NCI-H2196 (cell line): ENCODE measurements at regions not wholly inside any gene's neighbourhood (a gene's known extent, or its start where the extent isn't known, plus 50 kb on each side); places are given as distances from the start of the nearest gene placed in this dataset.

Experiments
- DNase-seq: peaks from one replicate; lab custom pipeline; 2025; ENCODE audit not compliant: unreplicated experiment; lab: John Stamatoyannopoulos, UW

DNA sequence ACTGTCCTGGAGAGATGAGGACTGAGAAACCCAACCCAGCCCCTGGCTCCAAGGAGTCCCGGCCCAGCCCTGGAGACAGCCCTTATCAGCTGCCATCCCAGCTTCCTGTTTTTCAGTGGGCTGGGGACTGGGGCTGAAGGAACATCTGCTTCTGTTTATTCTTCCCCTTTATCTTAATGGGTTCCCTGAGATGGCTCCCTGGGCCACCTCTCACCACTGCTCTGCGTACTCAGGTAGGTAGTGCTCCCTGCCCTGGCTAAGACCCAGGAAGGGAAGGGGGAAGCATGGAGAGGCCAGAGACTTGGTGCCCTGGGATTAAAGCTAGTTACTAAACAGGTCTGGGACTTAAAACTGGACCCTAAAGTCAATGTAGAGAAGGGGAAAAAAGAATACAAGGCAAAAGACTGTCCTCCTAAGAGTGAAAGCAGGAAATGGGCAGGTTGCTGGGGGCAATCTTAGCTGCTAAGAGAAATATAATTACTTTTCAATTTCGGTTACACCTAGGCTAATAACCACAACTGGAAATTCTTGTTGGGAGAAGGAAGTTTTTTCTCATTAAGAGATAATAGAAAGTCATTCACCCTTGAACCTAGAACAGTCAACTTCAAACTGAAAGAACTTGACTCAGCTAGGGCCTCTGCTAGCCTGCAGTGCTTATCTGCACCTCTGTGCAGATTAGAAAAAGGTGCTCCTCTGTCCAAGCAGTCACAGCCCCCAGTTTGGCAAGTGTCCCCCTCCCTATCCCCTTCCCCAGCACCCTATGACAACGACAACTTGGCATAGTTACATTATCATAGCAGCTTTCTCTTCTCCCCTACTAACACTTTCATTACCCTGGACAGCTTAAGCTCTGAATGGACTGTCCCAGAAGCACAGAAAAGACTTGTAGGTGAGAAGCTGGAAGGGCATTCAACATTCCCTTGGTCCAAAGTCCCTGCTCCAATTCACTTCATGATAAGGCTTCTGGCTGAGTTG lies 65.6 kb upstream of the KDM7A start:
- peak; percentile 49 for DNase-seq

DNA sequence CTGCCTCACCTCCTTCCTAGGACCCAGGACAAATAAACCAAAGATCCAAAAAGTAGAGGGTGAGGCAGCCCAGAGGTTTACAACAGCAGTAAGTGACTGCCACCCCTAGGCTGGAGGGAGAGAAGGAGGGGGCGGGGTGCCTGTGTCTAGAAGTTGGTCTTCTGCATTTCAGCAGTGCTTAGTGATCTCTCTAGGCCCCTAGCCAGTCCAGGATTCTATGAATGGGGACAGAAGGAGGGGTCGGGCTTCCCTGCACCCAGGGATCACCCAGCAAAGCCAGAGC lies 62.8 kb upstream of the KDM7A start:
- DNase-seq = no peak

DNA sequence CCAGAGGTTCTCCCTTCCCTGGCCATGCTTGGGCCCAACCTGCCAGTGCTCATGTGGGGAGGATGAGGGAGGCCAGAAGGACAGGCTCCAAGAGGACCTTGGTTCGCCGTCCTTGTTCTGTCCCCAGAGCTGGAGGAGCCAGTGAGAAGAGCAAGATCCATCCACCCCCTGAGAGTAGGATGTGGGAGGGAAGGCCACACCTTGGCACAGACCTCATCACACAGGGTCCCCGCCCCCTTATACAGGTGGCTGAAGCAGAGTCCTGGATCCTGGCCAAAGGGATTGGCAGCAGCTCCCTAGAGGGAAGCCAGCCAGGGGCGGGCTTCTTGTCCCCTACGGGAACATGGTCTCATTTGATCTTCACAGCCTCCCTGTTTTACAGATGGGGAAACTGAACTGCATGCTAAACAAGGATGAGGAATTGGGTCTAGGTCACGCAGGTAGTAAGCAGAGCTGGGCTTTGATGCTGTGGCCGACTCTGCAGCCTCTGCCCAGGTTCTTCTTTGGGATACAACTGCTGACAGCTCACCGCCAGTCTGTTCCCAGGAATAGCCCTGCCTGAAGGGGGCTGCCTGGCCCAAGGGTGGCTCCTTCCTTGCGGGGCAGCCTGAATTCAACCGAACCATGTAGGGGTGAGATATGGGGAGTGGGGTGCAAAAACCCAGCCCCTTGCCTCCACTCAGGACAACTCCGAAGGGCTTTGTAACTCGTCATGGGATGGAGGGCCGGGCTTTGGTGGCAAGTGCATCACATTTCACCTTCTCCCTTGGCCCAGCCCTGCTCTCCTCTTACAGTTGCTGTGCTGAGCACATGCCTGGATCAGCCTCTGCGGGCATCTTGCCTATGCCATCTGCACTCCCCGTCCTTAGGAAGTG lies 62.2 kb upstream of the KDM7A start:
- DNase-seq = peak; percentile 91

DNA sequence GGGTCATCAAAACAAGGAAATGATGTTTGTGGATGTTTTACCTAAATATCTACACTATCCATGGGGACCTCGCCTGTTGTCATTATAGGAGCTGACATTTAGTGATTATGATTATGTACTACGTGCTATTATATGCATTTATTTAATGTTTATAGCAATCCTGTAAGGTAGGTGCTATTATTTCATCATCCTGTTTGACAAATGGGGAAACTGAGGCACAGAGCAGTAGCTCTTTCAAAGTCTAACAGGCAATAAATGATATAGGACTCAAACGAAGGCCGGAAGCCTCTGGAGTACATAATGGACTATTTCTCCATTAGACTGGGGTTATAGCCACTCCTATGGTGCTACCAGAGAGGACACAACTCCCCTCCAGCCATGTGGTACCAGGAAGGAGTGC lies 60.6 kb upstream of the KDM7A start:
- no peak for DNase-seq

DNA sequence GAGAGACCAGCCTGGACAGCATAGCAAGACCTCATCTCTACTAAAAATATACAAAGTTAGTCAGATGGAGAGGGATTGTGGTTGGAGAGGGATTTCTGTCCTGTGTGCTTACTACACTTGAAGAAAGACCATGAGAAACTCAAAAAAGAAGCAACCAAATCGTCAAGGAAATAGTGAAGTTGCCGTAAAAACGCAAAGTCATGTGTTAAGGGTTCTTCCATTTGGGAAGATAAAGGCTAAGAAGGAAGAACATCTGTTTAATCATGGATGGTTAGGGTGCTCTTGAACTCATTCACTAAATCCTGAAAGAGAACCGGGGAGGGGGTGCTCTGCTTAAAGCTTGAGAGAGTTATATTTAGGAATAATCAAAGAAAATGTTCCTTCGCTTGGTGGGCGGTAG lies 59.8 kb upstream of the KDM7A start:
- DNase-seq = no peak

DNA sequence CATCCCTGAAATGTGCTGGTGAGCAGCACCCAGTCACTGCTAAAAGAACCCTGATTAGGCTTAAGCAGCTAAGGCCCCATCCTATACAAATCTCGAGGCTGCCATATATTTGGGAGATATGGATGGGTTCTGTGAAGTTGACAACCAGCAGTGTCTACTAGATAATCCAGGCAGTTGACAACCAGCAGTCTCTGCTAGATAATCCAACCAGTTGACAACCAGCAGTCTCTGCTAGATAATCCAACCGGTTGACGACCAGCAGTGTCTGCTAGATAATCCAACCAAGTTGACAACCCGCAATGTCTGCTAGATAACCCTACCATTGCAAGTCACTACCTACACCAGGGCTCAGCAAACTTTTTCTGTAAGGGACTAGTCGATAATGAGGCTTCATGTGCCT lies 58.3 kb upstream of the KDM7A start:
- DNase-seq = no peak

DNA sequence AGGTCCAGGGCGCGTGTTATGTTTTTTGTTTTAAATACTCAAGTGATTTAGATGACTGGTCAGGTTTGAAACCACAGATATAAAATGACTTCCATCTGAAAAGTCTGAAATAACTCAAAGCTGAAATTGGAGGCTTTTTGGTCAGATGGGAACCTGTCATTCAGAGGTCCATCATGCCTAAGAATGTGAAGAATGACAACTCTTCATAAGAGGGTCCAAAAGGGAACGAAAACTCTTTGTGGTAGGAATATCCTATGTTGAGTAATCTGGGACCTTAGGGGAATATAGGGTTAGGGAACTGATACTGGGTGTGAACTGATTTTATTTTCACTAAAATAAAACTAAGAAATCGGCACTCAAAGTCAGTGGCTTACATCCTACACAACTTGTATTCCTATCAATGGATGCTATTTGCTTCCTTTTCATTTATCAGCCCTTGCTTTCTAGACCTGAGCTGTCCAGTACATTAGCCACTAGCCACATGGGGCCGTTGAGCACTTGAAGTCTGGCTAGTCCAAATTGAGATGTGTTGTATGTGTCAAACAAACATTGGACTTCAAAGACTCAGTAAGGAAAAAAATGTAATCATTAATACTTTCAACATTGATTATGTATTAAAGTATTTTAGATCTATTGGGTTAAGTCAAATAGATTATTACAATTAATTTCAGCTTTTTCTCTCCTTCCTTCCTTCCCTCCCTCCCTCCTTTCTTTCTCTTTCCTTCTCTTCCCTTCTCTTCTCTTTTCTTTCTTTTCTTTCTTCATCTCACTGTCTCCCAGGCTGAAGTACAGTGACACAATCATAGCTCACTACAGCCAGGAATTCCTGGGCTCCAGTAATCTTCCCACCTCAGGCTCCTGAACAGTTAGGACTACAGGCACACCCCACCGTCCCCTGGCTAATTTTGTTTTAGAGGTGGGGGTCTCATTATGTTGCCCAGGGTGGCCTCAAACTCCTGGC lies 56.5 kb upstream of the KDM7A start:
- DNase-seq = no peak

DNA sequence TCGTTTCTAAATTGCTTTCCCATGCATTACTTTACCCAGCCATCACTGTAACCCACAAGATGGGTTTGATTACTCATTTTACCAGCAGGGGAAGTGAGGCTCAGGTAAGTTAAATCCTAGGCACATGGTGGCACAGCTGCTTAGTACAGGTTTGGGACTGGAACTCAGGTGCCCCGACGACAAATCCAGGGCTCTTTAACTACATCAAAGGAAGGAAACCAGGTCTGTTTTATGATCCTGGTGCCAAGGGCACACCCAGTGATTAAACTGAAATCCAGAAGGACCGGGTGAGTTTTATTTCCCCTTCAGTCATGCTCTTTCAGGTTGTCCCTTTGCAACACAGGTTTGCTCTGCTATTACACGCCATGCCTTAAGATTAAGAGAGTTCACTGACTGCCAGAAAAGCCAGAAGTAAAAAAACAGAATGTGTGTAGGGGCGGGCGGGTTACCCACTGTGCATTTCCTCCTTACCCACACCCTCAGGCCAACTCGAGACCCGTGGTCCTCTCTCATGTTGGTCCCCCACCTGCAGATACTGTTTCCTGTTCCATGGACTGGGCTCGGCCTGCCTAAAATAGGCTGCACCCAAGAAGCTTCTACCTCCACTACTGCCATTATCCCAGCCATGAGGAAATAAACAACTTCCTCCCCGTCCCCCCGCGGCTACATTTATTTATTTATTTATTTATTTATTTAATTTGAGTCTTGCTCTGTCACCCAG lies 55.1 kb upstream of the KDM7A start:
- DNase-seq = peak; percentile 60

DNA sequence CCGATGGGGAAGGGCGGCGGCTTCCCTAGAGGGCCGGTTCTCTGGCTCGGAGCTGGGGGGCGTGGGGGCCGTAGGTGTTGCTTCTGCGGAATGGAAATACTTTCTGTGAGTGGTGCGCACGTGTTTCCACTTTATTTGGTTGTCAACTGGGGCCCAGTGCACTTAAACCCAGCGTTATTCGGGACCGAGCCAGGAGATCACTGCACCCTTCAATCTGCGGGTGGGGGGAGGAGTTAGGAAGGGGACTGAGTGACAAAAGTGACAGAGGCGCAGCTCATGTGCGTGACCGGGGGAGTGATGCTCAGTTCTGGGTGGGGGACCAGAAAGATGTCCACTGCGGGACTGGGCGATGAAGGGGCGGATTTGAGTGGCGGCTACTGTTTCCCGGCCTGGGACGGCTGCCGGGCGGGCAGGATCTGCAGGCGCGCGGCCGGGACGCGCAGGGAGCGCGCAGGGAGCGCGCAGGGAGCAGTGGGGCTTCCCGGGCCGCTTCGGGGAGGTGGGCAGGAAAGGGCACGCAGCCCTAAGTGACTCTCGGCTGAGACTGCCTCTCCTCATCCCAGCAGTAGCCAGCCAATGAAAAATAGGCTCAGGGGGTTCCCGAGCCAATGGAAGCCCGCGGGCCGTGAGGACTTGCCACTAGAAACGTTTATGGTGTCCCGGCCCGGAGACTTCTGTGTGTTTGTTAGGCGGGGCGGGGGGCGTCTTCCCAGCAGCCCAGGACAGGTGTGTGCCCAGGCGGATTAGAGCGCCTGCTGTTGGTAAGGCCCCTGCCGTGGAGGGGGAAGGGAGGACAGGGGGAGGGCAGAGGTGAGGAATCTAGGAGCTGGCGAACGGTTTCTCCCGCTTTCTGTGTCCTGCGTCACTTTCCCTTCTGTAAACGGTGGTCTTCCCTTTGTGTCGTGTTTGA lies 54.3 kb upstream of the KDM7A start:
- peak; percentile 90 for DNase-seq

DNA sequence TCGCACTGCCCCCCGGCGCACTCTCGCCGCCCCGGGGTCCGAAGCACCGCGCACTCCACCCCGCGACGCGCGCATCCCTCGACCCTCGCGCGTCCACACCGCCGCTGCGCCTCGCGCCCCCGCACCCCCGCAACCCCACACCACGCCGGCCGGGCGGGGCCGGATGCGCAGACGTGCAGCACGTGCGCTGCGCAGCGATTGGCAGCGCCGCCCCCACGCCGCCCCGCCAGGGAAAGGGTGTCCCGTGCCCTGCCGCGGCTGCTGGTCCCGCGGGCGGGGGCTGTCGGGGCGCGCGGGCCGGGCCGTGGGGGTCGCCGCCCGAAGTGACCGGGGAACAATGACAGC lies 53.7 kb upstream of the KDM7A start:
- DNase-seq = peak; percentile 59

DNA sequence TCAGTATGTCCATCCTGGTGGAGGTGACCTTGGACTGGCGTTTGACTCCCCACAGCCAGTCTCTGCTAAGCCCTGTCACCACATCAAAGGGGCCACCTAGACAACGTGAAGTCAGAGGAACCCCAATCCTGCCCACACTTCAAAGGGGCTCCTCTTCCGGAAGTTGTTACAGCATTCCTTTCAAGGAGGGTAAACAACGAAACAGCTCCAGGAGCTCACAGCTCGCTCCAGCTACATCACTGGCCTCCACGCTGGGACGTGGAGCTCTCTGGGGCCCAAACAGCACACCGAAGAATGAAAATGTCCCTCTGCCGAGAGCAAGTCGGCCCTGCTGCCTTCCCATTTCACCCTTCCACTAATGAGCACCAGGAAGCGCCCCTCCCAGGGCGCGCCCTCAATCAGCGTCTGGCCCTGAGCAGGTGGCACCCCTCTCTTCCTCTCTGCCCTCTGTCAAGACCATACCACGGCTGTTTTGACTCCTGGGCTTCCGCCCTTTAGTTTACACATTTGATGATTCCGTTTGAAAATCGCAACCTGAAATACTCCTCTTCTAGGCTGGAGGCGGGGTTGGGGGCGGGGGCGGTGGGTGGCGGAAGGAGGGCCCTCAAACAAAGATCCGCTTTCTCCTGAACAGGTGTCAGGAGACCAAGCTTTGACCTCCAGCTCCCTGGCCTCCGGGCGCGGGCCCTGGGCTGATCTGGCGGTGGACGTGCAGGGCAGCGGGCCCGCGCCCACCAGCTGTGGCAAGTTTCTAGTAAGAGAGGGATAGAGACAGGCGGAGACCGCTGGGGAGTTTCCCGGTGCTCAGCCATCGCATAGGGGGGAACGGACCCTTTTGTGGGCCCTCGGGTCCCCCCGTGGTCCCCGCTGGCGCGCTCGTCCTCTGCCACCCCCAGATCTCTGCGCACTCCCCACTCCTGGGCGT lies 53.1 kb upstream of the KDM7A start:
- DNase-seq = peak; percentile 87

DNA sequence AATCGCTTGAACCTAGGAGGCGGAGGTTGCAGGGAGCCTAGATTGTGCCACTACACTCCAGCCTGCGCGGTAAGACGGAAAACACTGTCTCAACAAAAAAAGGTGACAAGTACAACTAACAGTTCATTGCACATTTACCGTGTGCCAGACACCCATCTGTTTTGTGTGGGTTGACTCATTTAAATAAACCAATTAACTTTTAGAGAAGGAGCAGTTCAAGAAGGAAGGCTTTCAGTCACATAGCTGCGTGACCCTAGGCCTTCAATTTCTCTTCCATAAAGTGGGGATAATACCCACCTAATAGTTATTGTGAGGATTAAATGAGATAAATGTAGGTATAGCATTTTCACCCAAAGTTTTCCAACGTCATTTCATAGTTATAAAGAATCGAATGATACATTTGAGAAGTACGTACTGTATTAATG lies 52.3 kb upstream of the KDM7A start:
- DNase-seq = no peak
